ENCODE measurements at regions not wholly inside any gene's neighbourhood (a gene's known extent, or its start where the extent isn't known, plus 50 kb on each side); places are given as distances from the start of the nearest gene placed in this dataset.
"Not testable (repeated sequence)": the region's sequence is repeated elsewhere in the genome, so short reads cannot be mapped to it uniquely, and the experiment has no call there.

DNA sequence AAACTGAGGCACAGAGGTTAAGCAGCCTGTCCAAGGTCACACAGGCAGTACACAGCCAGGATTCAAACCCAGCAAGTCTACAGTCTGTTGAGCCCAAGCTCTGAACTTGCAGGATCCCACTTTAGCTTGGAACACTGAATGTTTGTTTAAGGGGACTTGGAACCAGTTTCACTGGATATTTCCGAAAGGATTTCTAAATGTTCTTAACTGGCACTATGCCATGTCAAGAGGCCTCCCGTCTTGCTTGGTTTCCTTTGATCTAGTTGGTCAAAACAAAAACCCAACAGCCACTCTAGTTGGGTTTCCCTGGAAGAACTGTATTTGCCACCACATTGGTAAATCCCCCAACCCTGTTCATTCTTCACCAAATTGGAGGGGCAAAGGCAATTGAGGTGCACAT is 317.6 kb upstream of the KAZN start:
- Mint-ChIP-seq H3K27ac (no peak overlapping the region), H3K4me3 (no peak overlapping the region), H3K4me1 (no peaks in the 10 kb centered on the region), H3K9me3 (ENCODE audit: low read depth) (no peaks in the 10 kb centered on the region), H3K27me3 (no peaks in the 10 kb centered on the region), H3K36me3 (no peaks in the 10 kb centered on the region)
- DNase-seq: no peak
- ATAC-seq: no peak
- CTCF ChIA-PET: no interaction called here

DNA sequence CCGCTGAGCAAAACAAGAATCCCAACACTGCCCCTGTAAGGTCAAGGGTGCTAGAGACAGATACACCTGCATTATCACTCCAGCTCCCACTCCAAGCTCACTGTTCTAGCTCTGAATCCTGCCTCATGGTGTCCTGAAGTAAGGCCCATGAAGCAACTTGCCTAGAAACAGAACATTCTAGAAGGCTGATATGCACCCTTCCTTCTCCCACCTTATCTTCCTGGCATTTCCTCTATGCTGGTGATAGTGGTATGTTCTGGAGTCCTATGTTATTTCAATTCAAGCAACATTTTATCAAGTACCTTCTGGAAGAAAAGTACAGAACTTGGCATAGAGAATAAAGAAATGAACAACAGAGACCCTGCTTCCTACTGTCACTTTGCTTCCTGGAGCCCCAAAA is 317.1 kb upstream of the KAZN start:
- Mint-ChIP-seq H3K4me3 (no peak overlapping the region), H3K27ac (no peak overlapping the region), H3K4me1 (no peaks in the 10 kb centered on the region), H3K9me3 (ENCODE audit: low read depth) (no peaks in the 10 kb centered on the region), H3K27me3 (no peaks in the 10 kb centered on the region), H3K36me3 (no peaks in the 10 kb centered on the region)
- DNase-seq: no peak
- no peak for ATAC-seq
- CTCF ChIA-PET: no interaction called here

DNA sequence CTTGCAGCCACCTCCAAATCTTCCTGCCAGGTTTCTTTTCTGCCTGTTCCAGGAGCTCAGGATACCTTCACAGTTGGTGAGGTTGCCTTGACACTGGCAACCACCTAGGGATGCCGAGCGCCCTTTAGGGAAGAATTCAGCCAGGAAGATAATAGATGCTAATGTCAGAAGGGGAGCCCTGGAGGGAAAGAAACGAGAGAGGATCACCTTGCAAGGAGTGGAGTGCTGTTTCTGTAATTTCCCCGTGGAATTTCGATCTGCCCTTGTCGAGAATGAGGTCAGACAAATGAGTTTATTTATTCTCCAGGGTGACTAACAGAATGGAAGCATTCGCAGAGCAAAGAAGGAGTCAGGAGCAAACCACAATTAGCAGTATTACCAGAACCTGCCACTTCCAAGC is 315.8 kb upstream of the KAZN start:
- no peak for DNase-seq
- no peak for ATAC-seq
- Mint-ChIP-seq H3K27ac (no peak overlapping the region), H3K36me3 (no peaks in the 10 kb centered on the region), H3K4me1 (no peaks in the 10 kb centered on the region), H3K9me3 (ENCODE audit: low read depth) (no peaks in the 10 kb centered on the region), H3K27me3 (no peaks in the 10 kb centered on the region), H3K4me3 (no peak overlapping the region)
- CTCF ChIA-PET: no interaction called here

DNA sequence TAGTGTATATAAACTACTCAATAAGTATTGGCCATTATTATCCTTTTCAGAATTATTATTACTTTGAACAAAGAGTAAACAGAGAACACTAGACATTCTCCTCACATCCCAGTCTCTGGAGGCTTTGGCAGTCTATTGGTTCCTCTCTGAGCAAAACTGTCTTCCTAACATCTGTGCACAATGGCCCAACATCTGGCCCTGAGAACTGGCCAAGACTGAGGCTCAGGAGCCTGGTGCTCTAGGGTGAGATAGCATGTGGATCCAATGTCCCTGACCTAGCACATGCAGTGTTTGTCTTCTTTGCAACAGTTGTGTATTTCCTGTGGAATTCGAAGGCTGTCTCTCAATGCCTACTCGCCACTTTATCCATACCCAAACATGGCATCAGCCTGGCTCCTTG is 313.2 kb upstream of the KAZN start:
- H3K27me3 Mint-ChIP-seq: peaks cover 2% of the 10 kb centered on the region
- H3K27ac Mint-ChIP-seq: no peak overlapping the region
- CTCF ChIA-PET: no interaction called here
- H3K9me3 Mint-ChIP-seq (ENCODE audit: low read depth): no peaks in the 10 kb centered on the region
- H3K36me3 Mint-ChIP-seq: no peaks in the 10 kb centered on the region
- no peaks in the 10 kb centered on the region for H3K4me1 Mint-ChIP-seq
- ATAC-seq (no peak), DNase-seq (no peak)
- no peak overlapping the region for H3K4me3 Mint-ChIP-seq

DNA sequence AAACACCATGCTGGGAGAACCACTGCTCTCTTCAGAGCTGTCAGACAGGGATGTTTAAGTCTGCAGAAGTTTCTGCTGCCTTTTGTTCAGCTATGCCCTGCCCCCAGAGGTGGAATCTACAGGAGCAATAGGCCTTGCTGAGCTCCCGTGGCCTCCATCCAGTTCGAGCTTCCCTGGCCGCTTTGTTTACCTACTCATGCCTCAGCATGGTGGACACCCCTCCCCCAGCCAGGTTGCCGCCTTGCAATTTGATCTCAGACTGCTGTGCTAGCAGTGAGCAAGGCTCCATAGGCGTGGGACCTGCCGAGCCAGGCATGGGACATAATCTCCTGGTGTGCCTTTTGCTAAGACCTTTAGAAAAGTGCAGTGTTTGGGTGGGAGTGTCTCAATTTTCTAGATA is 307.3 kb upstream of the KAZN start:
- CTCF ChIA-PET; H3K36me3 Mint-ChIP-seq; H3K27ac Mint-ChIP-seq; H3K4me3 Mint-ChIP-seq; H3K4me1 Mint-ChIP-seq; H3K27me3 Mint-ChIP-seq; ATAC-seq; DNase-seq; H3K9me3 Mint-ChIP-seq (ENCODE audit: low read depth): not testable (repeated sequence)

DNA sequence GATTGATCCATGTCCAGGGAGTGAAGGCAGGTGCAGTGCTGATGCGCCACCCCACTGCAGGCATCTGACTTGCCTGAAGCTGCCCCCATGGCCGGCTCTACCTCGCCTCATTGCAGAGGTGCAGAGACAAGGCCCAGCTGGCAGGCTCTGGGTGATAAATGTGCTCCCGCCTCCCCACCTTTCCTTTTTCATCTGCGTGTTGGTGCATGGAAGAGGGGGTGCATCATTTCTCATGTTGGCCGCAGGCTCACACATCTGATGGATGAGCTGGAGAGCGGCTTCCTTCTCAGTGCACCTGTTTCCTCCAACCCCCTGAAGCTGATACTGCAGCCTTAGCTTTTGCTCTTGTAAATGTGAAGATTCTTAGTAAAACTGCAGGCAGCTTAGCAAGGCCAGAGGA is 306.0 kb upstream of the KAZN start:
- no peaks in the 10 kb centered on the region for H3K9me3 Mint-ChIP-seq (ENCODE audit: low read depth)
- H3K27me3 Mint-ChIP-seq: peaks cover 2% of the 10 kb centered on the region
- no peak for ATAC-seq
- no peaks in the 10 kb centered on the region for H3K4me1 Mint-ChIP-seq
- no peaks in the 10 kb centered on the region for H3K36me3 Mint-ChIP-seq
- no peak overlapping the region for H3K4me3 Mint-ChIP-seq
- DNase-seq: no peak
- H3K27ac Mint-ChIP-seq: no peak overlapping the region
- CTCF ChIA-PET: no interaction called here

DNA sequence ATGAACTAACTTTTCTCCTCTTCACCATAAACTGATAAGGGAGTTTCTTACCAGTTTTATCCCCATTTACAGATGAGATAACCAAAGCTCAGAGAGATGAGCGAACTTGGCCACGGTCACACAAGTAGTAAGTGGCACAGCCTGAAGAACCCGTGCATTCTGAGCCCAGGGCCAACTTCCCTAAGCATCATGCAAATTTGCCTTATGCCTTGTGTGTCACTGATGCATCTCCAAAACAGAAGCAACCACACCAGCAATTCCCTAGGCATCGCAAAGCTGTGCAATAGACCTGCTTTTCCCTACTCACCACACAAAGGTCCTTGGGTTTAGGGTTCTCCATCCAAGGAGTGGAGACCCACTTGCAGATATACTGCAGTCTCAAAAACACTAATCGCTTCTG is 304.5 kb upstream of the KAZN start:
- no peaks in the 10 kb centered on the region for H3K4me1 Mint-ChIP-seq
- H3K27me3 Mint-ChIP-seq: no peaks in the 10 kb centered on the region
- H3K27ac Mint-ChIP-seq: no peak overlapping the region
- DNase-seq (no peak), ATAC-seq (no peak)
- no peak overlapping the region for H3K4me3 Mint-ChIP-seq
- CTCF ChIA-PET: no interaction called here
- H3K9me3 Mint-ChIP-seq (ENCODE audit: low read depth): no peaks in the 10 kb centered on the region
- H3K36me3 Mint-ChIP-seq: no peaks in the 10 kb centered on the region

DNA sequence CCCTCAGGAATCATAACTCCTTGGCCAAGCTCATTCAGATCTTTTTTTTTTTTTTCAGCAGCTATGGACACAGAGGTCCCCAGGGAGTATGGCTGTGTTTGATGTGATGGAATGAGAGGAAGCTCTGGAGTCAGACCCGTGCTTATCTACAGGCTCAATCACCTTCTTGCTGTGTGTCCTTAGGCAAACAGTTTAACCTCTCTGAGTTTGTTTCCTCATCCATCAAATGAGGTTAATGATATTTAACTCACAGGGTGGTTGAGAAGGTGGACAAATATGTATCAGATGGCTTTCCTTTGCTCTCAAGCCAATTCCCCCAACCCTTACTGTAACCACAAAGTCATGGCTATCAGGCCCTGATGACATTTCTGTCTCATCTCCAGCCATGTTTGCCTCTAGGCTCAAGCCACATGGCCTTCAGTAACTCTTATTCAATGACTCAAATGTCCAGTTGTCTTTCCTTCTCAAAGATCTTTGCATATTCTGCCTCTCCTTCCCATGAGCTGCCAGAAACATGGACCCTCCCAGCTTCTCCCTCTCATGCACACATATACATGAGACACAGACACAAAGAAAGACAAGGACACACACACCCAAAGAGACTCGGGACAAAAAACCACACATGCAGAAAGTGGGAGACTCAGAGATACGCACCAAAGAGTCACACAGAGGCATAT is 303.5 kb upstream of the KAZN start:
- Mint-ChIP-seq H3K27ac (no peak overlapping the region), H3K27me3 (no peaks in the 10 kb centered on the region), H3K36me3 (no peaks in the 10 kb centered on the region), H3K9me3 (ENCODE audit: low read depth) (no peaks in the 10 kb centered on the region), H3K4me3 (no peak overlapping the region), H3K4me1 (no peaks in the 10 kb centered on the region)
- DNase-seq (no peak), ATAC-seq (no peak)
- CTCF ChIA-PET: no interaction called here

DNA sequence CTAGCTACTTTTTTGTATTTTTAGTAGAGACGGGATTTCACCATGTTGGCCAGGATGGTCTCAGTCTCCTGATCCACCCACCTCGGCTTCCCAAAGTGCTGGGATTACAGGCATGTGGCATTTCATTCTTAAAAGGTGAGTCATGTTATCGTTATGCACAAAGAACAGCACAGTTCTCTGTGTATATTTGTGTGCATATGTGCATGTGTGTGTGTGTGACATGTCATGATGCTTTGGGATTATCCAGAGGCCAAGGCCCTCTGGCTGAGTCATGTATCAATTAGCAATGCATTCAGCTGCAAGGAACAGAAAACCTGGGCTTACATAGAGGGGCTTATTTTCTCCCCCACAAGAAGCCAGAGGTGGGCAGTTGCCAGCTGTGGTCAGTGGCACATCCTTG is 301.7 kb upstream of the KAZN start:
- no peak overlapping the region for H3K27ac Mint-ChIP-seq

DNA sequence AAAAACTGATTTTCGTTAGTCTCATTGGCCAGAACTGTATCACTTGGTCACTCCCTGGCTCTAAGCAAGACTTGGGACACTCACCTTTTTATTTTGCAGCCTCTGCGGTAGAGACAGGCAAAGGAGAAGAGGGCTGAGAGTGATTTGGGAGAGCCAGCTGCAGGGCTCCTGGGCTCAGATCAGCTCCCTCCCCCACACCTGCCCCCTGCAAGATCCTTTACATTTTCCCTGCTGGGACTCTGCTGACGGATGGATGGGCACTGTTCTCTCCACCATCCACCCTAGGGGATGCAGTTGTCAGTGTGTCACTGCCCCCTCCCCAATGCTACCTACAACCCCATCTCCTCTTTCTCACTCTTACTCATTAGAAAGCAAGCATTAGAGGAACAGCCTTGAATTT is 301.1 kb upstream of the KAZN start:
- no peak overlapping the region for H3K4me3 Mint-ChIP-seq
- ATAC-seq (no peak), DNase-seq (no peak)
- H3K36me3 Mint-ChIP-seq: no peaks in the 10 kb centered on the region
- no peaks in the 10 kb centered on the region for H3K9me3 Mint-ChIP-seq (ENCODE audit: low read depth)
- H3K27me3 Mint-ChIP-seq: no peaks in the 10 kb centered on the region
- CTCF ChIA-PET: no interaction called here
- H3K4me1 Mint-ChIP-seq: no peaks in the 10 kb centered on the region
- H3K27ac Mint-ChIP-seq: no peak overlapping the region

More for the DNA sequence above, 301.7 kb upstream of the KAZN start:
- Mint-ChIP-seq H3K4me3 (no peak overlapping the region), H3K27me3 (no peaks in the 10 kb centered on the region), H3K4me1 (no peaks in the 10 kb centered on the region), H3K9me3 (ENCODE audit: low read depth) (no peaks in the 10 kb centered on the region), H3K36me3 (no peaks in the 10 kb centered on the region)
- CTCF ChIA-PET: no interaction called here
- ATAC-seq: no peak
- DNase-seq: no peak

DNA sequence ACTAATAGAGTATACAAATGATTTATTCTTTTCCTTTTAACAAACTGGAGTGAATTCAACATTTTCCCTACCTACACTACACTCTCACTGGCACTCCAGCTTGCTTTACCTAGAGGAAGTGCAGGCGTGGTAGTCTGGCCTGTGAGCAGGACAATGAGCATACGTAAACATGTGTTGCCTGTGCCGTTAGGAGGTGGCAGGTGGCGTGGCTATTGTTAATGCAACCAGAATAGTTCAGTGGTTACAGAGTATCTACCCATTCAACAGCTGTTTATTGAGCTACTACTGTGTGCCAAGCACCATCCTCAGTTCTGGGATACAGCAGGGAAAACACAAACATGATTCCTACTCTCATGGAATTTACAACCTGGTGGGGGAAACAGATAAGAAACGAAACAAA is 299.7 kb upstream of the KAZN start:
- DNase-seq (no peak), ATAC-seq (no peak)
- Mint-ChIP-seq H3K4me1 (no peaks in the 10 kb centered on the region), H3K36me3 (no peaks in the 10 kb centered on the region), H3K4me3 (no peak overlapping the region), H3K27ac (no peak overlapping the region), H3K27me3 (no peaks in the 10 kb centered on the region), H3K9me3 (ENCODE audit: low read depth) (no peaks in the 10 kb centered on the region)
- CTCF ChIA-PET: no interaction called here

DNA sequence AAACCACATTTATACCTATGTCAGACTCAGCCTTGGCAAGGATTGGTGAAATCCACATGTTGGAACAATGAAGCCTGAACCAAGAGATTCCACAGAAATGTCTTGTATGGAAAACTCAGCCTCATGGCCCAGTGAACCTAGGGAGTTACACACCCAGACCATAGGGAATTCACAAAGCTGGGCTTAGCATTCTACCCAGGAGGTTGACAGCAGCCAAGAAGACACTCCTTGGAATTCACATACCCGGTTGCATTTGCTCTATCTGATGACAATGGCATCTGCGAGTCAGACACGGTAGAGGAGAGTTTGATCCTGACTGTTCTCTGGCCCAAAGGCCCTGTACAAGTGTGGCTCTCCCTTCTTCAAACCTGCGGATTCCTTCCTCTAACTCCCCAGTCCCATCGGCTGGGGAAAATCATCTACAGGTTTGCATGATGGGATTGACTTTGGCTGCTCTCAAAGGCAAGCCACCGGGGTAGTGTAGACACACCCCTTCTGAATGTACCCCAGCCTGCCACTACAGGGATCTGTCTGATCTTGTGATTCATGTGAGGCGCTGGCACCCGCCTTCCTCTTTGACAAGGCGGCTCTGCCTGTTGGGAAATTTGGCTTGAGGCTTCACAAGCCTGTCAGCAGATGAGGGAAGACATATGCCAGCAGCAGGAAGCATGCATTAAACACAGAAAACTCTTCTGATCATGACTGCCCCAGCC is 297.3 kb upstream of the KAZN start:
- Mint-ChIP-seq H3K27me3 (no peaks in the 10 kb centered on the region), H3K4me3 (no peak overlapping the region), H3K9me3 (ENCODE audit: low read depth) (no peaks in the 10 kb centered on the region), H3K36me3 (no peaks in the 10 kb centered on the region), H3K27ac (no peak overlapping the region), H3K4me1 (no peaks in the 10 kb centered on the region)
- CTCF ChIA-PET: no interaction called here
- no peak for DNase-seq
- no peak for ATAC-seq

DNA sequence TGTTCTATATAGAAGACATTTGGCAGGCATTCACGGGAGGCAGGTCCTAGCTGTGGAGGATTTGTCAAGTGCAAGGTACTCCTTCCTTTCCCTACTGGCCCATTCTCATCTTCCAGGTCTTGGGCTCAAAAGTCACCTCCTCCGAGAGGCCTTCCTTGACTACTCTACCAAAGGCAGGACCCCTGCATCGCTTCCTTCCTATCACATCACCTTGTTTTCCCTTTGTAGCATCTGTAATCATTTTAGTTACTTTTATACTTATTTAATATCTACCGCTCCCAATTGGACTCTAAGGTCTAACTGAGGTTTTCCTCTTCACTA is 296.8 kb upstream of the KAZN start:
- Mint-ChIP-seq H3K9me3 (ENCODE audit: low read depth) (no peaks in the 10 kb centered on the region), H3K36me3 (no peaks in the 10 kb centered on the region), H3K4me3 (no peak overlapping the region), H3K4me1 (no peaks in the 10 kb centered on the region), H3K27ac (no peak overlapping the region), H3K27me3 (no peaks in the 10 kb centered on the region)
- CTCF ChIA-PET: no interaction called here
- no peak for ATAC-seq
- no peak for DNase-seq

DNA sequence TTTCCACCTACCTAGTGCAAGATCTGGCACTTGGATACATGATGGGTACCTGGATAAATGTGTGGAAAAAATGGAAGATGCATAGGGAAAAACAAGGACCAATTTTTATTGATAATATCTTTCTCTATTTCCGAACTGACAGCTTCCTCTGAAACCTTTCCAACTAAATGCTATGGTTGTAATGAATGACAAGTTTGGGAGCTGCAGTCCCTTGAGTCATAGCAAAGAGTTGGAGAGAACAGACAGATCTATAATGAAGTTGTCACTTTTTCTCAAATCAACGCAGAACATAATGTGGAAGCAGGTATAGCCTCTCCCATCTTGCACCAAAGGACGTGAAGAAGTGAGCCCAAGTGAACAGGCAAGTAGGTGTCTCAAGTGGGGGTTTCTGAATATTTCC is 296.5 kb upstream of the KAZN start:
- Mint-ChIP-seq H3K27ac (no peak overlapping the region), H3K4me3 (no peak overlapping the region), H3K27me3 (no peaks in the 10 kb centered on the region), H3K36me3 (no peaks in the 10 kb centered on the region), H3K4me1 (no peaks in the 10 kb centered on the region), H3K9me3 (ENCODE audit: low read depth) (no peaks in the 10 kb centered on the region)
- CTCF ChIA-PET: no interaction called here
- DNase-seq (no peak), ATAC-seq (no peak)

DNA sequence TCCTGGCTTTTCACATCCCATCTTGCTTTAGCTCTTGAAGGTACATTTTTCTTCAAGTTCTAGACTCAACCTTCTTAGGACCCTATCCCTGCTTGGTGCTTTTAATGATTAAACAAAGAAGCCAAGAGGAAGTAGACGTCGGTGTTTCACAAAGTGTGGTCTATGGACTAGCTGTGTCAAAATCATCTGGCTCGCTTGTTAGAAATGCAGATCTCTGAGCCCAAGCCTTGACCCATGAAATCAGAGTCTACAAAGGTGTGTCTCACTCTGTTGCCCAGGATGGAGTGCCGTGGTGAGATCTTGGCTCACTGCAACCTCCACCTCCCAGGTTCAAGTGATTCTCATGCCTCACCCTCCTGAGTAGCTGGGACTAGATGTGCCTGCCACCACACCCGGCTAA is 295.5 kb upstream of the KAZN start:
- no peaks in the 10 kb centered on the region for H3K4me1 Mint-ChIP-seq
- no peaks in the 10 kb centered on the region for H3K27me3 Mint-ChIP-seq
- CTCF ChIA-PET: no interaction called here
- no peaks in the 10 kb centered on the region for H3K36me3 Mint-ChIP-seq
- no peak overlapping the region for H3K4me3 Mint-ChIP-seq
- DNase-seq (no peak), ATAC-seq (no peak)
- no peak overlapping the region for H3K27ac Mint-ChIP-seq
- no peaks in the 10 kb centered on the region for H3K9me3 Mint-ChIP-seq (ENCODE audit: low read depth)

Data from activated CD8-positive, alpha-beta memory T cell treated with anti-CD3 and anti-CD28 coated beads, Interleukin-2, amount 10 ng/mL, durations not matched to agents 7 days and 5 days (primary cell).